Umbilical cord (tissue), 1 donor: ENCODE measurements at regions not wholly inside any gene's neighbourhood (a gene's known extent, or its start where the extent isn't known, plus 50 kb on each side); places are given as distances from the start of the nearest gene placed in this dataset.
"Not testable (repeated sequence)": the region's sequence is repeated elsewhere in the genome, so short reads cannot be mapped to it uniquely, and the experiment has no call there.

ENCODE experiments used
- DNase-seq: peaks from one replicate; pipeline ENCODE4 v3.0.0-alpha.2; 2015; ENCODE audit warnings: low spot score

GRCh38 chr2:223285370-223286265 is 233.6 kb downstream of the KCNE4 start:
- DNase-seq = no peak

GRCh38 chr2:223294756-223295155 is 242.8 kb downstream of the KCNE4 start:
- DNase-seq = no peak

- no peak for DNase-seq
Measured at GRCh38 chr2:223297788-223298187, 245.8 kb downstream of the KCNE4 start.

- not testable (repeated sequence) for DNase-seq
Measured at GRCh38 chr2:223298329-223298728, 246.3 kb downstream of the KCNE4 start.

GRCh38 chr2:223300326-223300725 is 248.3 kb downstream of the KCNE4 start:
- no peak for DNase-seq

- DNase-seq = no peak
Measured at GRCh38 chr2:223306371-223306770, 254.4 kb downstream of the KCNE4 start.

- no peak for DNase-seq
Measured at GRCh38 chr2:223311889-223312680, 260.1 kb downstream of the KCNE4 start.

GRCh38 chr2:223313101-223313500 is 261.1 kb downstream of the KCNE4 start:
- no peak for DNase-seq

- no peak for DNase-seq
Measured at GRCh38 chr2:223314811-223315210, 262.8 kb downstream of the KCNE4 start.

- DNase-seq = no peak
Measured at GRCh38 chr2:223315813-223316212, 263.8 kb downstream of the KCNE4 start.

- no peak for DNase-seq
Measured at GRCh38 chr2:223316342-223316741, 264.4 kb downstream of the KCNE4 start.

GRCh38 chr2:223319601-223320000 is 267.6 kb downstream of the KCNE4 start:
- no peak for DNase-seq

GRCh38 chr2:223324402-223324801 is 272.4 kb downstream of the KCNE4 start:
- DNase-seq = no peak

- DNase-seq = no peak
Measured at GRCh38 chr2:223328578-223328977, 273.6 kb downstream of the SCG2 start.

- DNase-seq = not testable (repeated sequence)
Measured at GRCh38 chr2:223330747-223331146, 271.4 kb downstream of the SCG2 start.

GRCh38 chr2:223338016-223338415 is 264.1 kb downstream of the SCG2 start:
- no peak for DNase-seq

- DNase-seq = no peak
Measured at GRCh38 chr2:223357076-223357475, 245.1 kb downstream of the SCG2 start.

GRCh38 chr2:223363085-223363484 is 239.1 kb downstream of the SCG2 start:
- DNase-seq = no peak

- no peak for DNase-seq
Measured at GRCh38 chr2:223365158-223365679, 236.9 kb downstream of the SCG2 start.

- no peak for DNase-seq
Measured at GRCh38 chr2:223366566-223366965, 235.6 kb downstream of the SCG2 start.

GRCh38 chr2:223368481-223368880 is 233.7 kb downstream of the SCG2 start:
- no peak for DNase-seq

- DNase-seq = no peak
Measured at GRCh38 chr2:223369889-223370288, 232.3 kb downstream of the SCG2 start.
